Endodermal cell (in vitro differentiated cells): ENCODE measurements at regions not wholly inside any gene's neighbourhood (a gene's known extent, or its start where the extent isn't known, plus 50 kb on each side); places are given as distances from the start of the nearest gene placed in this dataset.

Source experiments
- DNase-seq: peaks from one replicate; pipeline ENCODE4 v3.0.0-alpha.2; 2017
- H3K27ac ChIP-seq: 2 replicates; pipeline ENCODE4 v1.5.1; 2013; ENCODE audit warnings: mild to moderate bottlenecking, low read depth, low read length, moderate library complexity
- H3K27me3 ChIP-seq: 2 replicates; pipeline ENCODE4 v1.6.1; 2013; ENCODE audit warnings: mild to moderate bottlenecking, low read length, moderate library complexity; ENCODE audit not compliant: insufficient read depth, control insufficient read depth, poor library complexity, severe bottlenecking
- H3K36me3 ChIP-seq: 2 replicates; pipeline ENCODE4 v1.7.0; 2013; ENCODE audit warnings: mild to moderate bottlenecking, low read length, moderate library complexity; ENCODE audit not compliant: control insufficient read depth, insufficient read depth
- H3K4me1 ChIP-seq: one replicate; pipeline ENCODE4 v1.7.0; 2013; ENCODE audit warnings: low read length; ENCODE audit not compliant: control insufficient read depth, insufficient read depth
- H3K4me3 ChIP-seq: 2 replicates; pipeline ENCODE4 v1.5.1; 2013; ENCODE audit warnings: mild to moderate bottlenecking, low read length, moderate library complexity
- H3K9ac ChIP-seq: 2 replicates; pipeline ENCODE4 v1.6.1; 2013; ENCODE audit warnings: mild to moderate bottlenecking, low read length, moderate library complexity; ENCODE audit not compliant: poor library complexity, severe bottlenecking; ENCODE audit errors: extremely low read depth
- H3K9me3 ChIP-seq: 2 replicates; pipeline ENCODE4 v1.6.1; 2013; ENCODE audit warnings: mild to moderate bottlenecking, low read length, moderate library complexity; ENCODE audit not compliant: control insufficient read depth
- H3K27ac Mint-ChIP-seq: 2 replicates; pipeline ENCODE4 v1.8.0; 2020; ENCODE audit warnings: mixed read lengths
- H3K27me3 Mint-ChIP-seq: 2 replicates; pipeline ENCODE4 v1.8.0; 2021; ENCODE audit warnings: mild to moderate bottlenecking, mixed read lengths; ENCODE audit not compliant: insufficient read depth
- H3K36me3 Mint-ChIP-seq: 2 replicates; pipeline ENCODE4 v1.8.0; 2020; ENCODE audit warnings: low read depth, mixed read lengths
- H3K4me1 Mint-ChIP-seq: 2 replicates; pipeline ENCODE4 v1.8.0; 2020; ENCODE audit warnings: mixed read lengths
- H3K4me3 Mint-ChIP-seq: 2 replicates; pipeline ENCODE4 v1.8.0; 2020; ENCODE audit warnings: mild to moderate bottlenecking, moderate library complexity, mixed read lengths
- H3K9me3 Mint-ChIP-seq: 2 replicates; pipeline ENCODE4 v1.8.0; 2020; ENCODE audit warnings: mild to moderate bottlenecking, mixed read lengths
- WGBS, 2 experiments: methylation state at CpG; one replicate each; pipeline versions ENCODE4 v1.1.5 to v1.1.7; 2013; ENCODE audit warnings: missing lambda C conversion rate in 2 of 2, mixed read lengths in 1 of 2; ENCODE audit not compliant: insufficient coverage in 1 of 2, insufficient read length in 1 of 2; 5-methylcytosine and 5-hydroxymethylcytosine counted together
- TF ChIP-seq, protein P1 (sequence below): fragments of 200-600 bp; sonication (generic); conservative IDR thresholded peaks from 2 replicates; pipeline ENCODE4 v1.5.0; 2021; ENCODE audit warnings: antibody characterized with exemption, mild to moderate bottlenecking

GRCh38 chr2:57597940-57598339 is 448.7 kb upstream of the VRK2 start:
- TF ChIP-seq, protein P1, sequence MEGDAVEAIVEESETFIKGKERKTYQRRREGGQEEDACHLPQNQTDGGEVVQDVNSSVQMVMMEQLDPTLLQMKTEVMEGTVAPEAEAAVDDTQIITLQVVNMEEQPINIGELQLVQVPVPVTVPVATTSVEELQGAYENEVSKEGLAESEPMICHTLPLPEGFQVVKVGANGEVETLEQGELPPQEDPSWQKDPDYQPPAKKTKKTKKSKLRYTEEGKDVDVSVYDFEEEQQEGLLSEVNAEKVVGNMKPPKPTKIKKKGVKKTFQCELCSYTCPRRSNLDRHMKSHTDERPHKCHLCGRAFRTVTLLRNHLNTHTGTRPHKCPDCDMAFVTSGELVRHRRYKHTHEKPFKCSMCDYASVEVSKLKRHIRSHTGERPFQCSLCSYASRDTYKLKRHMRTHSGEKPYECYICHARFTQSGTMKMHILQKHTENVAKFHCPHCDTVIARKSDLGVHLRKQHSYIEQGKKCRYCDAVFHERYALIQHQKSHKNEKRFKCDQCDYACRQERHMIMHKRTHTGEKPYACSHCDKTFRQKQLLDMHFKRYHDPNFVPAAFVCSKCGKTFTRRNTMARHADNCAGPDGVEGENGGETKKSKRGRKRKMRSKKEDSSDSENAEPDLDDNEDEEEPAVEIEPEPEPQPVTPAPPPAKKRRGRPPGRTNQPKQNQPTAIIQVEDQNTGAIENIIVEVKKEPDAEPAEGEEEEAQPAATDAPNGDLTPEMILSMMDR = peak; percentile 22
- Mint-ChIP-seq H3K4me3 (no peak overlapping the region), H3K9me3 (no peaks in the 10 kb centered on the region), H3K4me1 (no peaks in the 10 kb centered on the region), H3K36me3 (no peaks in the 10 kb centered on the region), H3K27me3 (no peaks in the 10 kb centered on the region), H3K27ac (no peak overlapping the region)
- Histone ChIP-seq H3K27ac (no peak overlapping the region), H3K4me3 (no peak overlapping the region), H3K9ac (no peak overlapping the region), H3K27me3 (no peaks in the 10 kb centered on the region), H3K36me3 (no peaks in the 10 kb centered on the region), H3K9me3 (no peaks in the 10 kb centered on the region), H3K4me1 (no peaks in the 10 kb centered on the region)
- WGBS, 2 experiments = 100% methylated on average over 1 of the region's 1 CpG
- no peak for DNase-seq

- no peaks in the 10 kb centered on the region for H3K36me3 ChIP-seq
- no peaks in the 10 kb centered on the region for H3K27me3 ChIP-seq
- no peaks in the 10 kb centered on the region for H3K4me1 ChIP-seq
- no peak for DNase-seq
- H3K4me3 ChIP-seq = no peak overlapping the region
- Mint-ChIP-seq H3K4me1 (no peaks in the 10 kb centered on the region), H3K27ac (no peak overlapping the region), H3K27me3 (no peaks in the 10 kb centered on the region), H3K36me3 (no peaks in the 10 kb centered on the region), H3K4me3 (no peak overlapping the region), H3K9me3 (no peaks in the 10 kb centered on the region)
- no peaks in the 10 kb centered on the region for H3K9me3 ChIP-seq
- H3K27ac ChIP-seq = no peak overlapping the region
- TF ChIP-seq, protein P1 = no peak
- H3K9ac ChIP-seq = no peak overlapping the region
- 77 to 90% methylated on average over 3 to 4 of the region's 4 CpGs for WGBS, 2 experiments
Measured at GRCh38 chr2:57598551-57598950, 448.1 kb upstream of the VRK2 start.

GRCh38 chr2:57602733-57603132 is 443.9 kb upstream of the VRK2 start:
- peaks cover 2% of the 10 kb centered on the region for H3K9me3 Mint-ChIP-seq
- no peak overlapping the region for H3K4me3 Mint-ChIP-seq
- TF ChIP-seq, protein P1 = no peak
- no peaks in the 10 kb centered on the region for H3K27me3 ChIP-seq
- no peak overlapping the region for H3K4me3 ChIP-seq
- WGBS, 2 experiments = 56 to 78% methylated on average over 2 of the region's 2 CpGs
- no peaks in the 10 kb centered on the region for H3K9me3 ChIP-seq
- H3K27ac Mint-ChIP-seq = no peak overlapping the region
- H3K9ac ChIP-seq = no peak overlapping the region
- no peak for DNase-seq
- H3K4me1 Mint-ChIP-seq = no peaks in the 10 kb centered on the region
- H3K36me3 ChIP-seq = no peaks in the 10 kb centered on the region
- H3K27ac ChIP-seq = no peak overlapping the region
- no peaks in the 10 kb centered on the region for H3K36me3 Mint-ChIP-seq
- no peaks in the 10 kb centered on the region for H3K4me1 ChIP-seq
- H3K27me3 Mint-ChIP-seq = no peaks in the 10 kb centered on the region
